SIG-M5 (cell line): ENCODE measurements at regions not wholly inside any gene's neighbourhood (a gene's known extent, or its start where the extent isn't known, plus 50 kb on each side); places are given as distances from the start of the nearest gene placed in this dataset.

Experiments used
- DNase-seq: peaks from one replicate; lab custom pipeline; 2025; lab: John Stamatoyannopoulos, UW

DNA sequence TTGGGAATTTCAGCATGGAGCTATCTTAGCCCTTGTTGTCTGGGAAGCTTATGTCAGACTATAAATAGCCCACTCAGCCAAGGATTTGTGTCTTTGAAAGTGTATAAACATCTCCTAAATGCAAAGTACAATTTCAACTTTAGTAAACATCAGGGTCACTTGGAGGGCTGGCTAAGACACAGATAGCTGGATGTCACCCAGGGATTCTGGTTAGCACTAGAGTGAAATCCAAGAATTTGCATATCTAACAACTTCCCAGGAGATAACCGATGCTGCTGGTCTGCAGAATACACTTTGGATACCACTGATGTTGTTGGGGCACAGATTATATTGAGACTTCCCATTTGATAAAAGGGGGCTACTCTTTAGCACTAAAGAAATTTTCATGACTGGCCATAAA is 130.9 kb downstream of the PAX1 start:
- DNase-seq = no peak

- DNase-seq = no peak
Observed at GRCh38 chr20:21835042-21835441, 129.6 kb downstream of the PAX1 start.

- no peak for DNase-seq
Observed at GRCh38 chr20:21832442-21833385, 127.2 kb downstream of the PAX1 start.

DNA sequence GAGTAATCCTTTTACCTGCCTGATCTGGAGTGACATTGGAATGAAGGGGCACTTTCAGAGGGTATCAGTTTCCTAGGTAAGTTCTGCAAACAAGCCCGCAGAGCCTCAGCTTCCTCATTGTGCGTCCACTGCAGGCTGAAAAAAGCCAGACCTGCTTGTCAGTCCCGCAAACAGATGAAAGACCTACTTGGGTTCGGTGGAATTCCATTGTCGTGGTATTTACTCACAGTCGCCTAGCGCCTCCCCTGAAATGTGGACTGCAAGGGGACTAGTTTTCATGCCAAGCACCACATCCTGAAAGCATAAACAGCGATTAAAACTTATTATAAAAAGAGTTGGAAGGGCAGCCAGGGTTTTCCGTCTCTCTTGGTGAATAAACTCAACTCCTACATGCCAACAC is 121.5 kb downstream of the PAX1 start:
- DNase-seq = no peak

- no peak for DNase-seq
Observed at GRCh38 chr20:21821358-21821757, 115.9 kb downstream of the PAX1 start.

GRCh38 chr20:21820688-21821087 is 115.2 kb downstream of the PAX1 start:
- DNase-seq = no peak

DNA sequence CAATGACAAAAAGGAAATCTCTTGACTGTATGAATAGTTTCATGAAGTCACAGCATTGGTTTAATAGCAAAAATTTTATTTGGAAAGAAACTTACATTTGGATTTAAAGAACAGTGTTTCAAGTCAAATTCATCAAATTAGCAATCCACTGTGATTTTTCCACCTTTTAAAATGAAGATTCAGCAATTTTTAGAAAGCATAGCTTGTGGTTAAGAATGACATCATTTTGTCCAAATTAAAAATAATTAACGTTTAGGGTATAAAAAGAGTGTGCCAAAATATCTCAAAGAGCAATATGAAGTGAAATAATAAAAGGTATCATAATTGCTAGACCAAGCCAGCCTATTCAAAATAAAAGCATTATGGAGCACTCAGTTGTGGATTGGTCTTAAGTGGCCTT is 114.6 kb downstream of the PAX1 start:
- no peak for DNase-seq

- no peak for DNase-seq
Observed at GRCh38 chr20:21812379-21812778, 106.9 kb downstream of the PAX1 start.

- no peak for DNase-seq
Observed at GRCh38 chr20:21809961-21810523, 104.6 kb downstream of the PAX1 start.

DNA sequence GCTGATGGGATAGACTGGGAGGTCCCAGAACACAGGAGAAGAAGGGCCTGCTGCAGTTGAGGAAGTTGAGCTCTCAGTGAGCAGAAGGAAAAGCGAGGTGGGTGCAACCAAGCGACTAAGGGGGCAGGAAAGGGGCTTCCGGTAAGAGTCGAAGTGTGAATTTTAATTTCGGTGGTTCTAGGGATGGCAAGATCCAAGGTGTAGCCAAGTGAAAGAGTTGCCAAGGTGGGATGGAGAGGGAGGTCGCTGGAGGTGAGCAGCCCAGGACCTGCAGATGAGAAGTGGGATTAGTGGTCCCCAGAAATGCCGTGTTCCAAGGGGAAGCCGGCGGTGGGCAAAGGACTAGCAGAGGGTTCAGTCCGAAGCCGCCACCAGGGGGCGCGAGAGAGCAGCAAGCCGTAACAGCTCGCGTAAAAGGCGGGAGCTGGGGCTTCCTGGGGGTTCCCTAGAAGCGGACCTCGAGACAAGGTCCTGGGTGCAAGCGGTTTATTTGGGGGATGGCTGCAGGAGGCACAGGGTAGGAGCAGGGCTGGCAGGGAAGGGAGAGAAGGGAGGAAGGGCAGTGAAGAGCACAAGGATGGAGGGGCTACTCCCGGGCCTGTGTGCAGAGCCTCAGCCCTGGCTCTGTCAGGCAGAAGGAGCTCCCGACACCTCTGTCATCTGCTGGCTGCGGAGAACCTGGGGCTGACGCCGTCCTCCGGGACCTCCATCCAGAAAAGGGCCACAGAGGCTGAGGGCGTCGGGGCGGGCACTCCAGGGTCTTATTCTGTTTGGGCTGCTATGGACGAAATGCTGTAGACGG is 103.6 kb downstream of the PAX1 start:
- no peak for DNase-seq

- DNase-seq = no peak
Observed at GRCh38 chr20:21808139-21808538, 102.7 kb downstream of the PAX1 start.

DNA sequence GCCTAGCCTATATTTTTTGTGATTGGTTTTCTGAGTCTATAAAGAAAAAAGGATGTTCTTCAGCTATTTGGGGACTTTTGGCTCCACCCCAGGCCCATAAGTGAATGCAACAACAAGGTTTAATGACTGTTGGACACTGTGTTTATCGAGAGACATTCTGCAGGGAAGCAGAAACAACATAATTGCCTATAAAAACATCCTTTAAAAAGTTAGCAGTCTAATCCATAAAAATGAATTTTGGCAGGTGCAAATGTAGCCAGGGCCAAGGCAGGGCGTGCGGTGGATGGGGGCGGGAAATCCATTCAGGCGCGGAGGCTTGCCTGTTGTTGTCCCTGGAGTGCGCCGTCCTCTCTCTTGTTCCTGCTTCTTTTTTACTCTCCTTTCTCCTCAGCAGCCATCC is 99.3 kb downstream of the PAX1 start:
- DNase-seq = no peak

- no peak for DNase-seq
Observed at GRCh38 chr20:21801193-21801592, 95.7 kb downstream of the PAX1 start.

GRCh38 chr20:21798384-21798783 is 92.9 kb downstream of the PAX1 start:
- no peak for DNase-seq

- no peak for DNase-seq
Observed at GRCh38 chr20:21796059-21796458, 90.6 kb downstream of the PAX1 start.

DNA sequence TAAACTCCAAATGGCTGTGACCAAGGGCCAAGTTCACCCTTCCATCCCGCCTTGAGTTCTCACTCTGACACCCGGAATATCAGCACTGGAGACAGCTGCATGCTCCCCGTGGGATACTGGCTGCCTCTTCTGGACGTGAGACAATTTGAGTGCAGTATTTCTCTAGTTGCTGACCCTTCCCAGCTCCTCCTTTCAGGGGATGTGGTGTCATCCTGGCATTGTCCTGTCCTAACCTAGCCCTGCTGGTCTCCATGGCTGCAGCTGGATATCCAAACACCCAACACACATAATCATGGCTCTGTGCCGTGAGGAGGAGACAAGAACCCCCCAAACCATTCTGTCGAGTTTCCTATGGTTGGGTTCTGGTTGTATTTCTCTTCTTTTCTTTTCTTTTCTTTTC is 82.6 kb downstream of the PAX1 start:
- no peak for DNase-seq

DNA sequence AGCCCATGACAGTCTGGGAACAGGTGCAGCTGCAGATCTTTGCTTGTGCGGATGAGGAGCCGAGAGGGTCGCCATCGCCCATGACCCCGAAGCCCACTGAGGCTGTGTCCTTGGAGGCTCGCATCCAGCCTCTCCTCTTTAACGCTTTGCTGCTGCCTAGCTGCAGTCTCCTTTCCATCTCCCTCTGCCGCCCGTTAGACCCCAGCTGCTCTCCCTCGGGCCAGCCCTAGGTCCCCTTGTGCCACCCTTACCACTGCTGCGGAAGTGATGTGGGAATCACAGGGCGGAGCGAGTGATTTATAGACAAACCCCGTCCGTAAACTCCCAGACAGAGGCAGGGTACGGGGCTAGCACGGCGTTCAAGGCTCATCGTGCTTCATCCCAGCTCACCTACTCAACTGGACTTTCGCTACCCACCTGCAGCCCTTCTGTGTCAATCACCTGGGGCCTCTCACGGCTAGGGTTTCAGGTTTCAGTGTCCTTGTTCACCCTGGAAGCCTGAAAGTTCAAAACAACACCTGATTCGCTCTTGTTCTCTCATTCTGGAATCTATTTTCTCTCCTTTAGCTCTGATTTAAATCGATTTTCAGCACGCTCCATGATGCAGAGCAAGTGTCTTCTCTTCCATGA is 76.1 kb downstream of the PAX1 start:
- DNase-seq = no peak

- DNase-seq = no peak
Observed at GRCh38 chr20:21780528-21780927, 75.1 kb downstream of the PAX1 start.
